ENCODE measurements at regions not wholly inside any gene's neighbourhood (a gene's known extent, or its start where the extent isn't known, plus 50 kb on each side); places are given as distances from the start of the nearest gene placed in this dataset.

DNA sequence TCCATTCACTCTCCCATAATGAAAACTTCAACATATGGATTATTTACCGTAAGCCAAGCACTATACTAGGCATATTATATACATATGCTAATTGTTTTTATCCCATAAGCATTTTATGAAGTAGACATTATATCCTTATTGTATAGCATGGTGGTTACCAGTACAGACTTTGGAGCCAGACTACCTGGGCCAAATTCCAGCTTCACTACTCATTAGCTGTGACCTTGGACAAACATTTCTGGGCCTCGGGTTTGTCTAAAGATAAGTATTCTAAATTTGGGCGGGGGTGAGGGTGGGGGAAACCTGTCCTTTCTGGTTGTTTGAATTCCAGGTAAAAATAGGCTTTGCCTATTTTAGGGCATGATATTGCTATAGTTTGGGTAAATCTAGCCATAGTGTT, 66.5 kb upstream of the P2RY1 start:
- no peak for TF ChIP-seq POLR2A (IDR thresholded peaks at IDR 0.05; ENCODE audit: extremely low read depth, insufficient read length)
- TF ChIP-seq, protein P1, sequence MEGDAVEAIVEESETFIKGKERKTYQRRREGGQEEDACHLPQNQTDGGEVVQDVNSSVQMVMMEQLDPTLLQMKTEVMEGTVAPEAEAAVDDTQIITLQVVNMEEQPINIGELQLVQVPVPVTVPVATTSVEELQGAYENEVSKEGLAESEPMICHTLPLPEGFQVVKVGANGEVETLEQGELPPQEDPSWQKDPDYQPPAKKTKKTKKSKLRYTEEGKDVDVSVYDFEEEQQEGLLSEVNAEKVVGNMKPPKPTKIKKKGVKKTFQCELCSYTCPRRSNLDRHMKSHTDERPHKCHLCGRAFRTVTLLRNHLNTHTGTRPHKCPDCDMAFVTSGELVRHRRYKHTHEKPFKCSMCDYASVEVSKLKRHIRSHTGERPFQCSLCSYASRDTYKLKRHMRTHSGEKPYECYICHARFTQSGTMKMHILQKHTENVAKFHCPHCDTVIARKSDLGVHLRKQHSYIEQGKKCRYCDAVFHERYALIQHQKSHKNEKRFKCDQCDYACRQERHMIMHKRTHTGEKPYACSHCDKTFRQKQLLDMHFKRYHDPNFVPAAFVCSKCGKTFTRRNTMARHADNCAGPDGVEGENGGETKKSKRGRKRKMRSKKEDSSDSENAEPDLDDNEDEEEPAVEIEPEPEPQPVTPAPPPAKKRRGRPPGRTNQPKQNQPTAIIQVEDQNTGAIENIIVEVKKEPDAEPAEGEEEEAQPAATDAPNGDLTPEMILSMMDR (IDR thresholded peaks at IDR 0.05; ENCODE audit: low read depth, low read length): no peak
- TF ChIP-seq, protein P2, sequence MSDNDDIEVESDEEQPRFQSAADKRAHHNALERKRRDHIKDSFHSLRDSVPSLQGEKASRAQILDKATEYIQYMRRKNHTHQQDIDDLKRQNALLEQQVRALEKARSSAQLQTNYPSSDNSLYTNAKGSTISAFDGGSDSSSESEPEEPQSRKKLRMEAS (IDR thresholded peaks at IDR 0.05; ENCODE audit: low read depth, low read length): no peak

All from NB4 (cell line).